ENCODE measurements at regions not wholly inside any gene's neighbourhood (a gene's known extent, or its start where the extent isn't known, plus 50 kb on each side); places are given as distances from the start of the nearest gene placed in this dataset.

GRCh38 chr3:19749448-19750017, 184.5 kb downstream of the EFHB start:
- no peak for TF ChIP-seq POLR2A (IDR thresholded peaks at IDR 0.05; ENCODE audit: low read depth)
- no peak for TF ChIP-seq CTCF (IDR thresholded peaks at IDR 0.05)
- TF ChIP-seq EP300 (IDR thresholded peaks at IDR 0.05) = no peak
- TF ChIP-seq POLR2AphosphoS5 (IDR thresholded peaks at IDR 0.05) = no peak
